ENCODE measurements at regions not wholly inside any gene's neighbourhood (a gene's known extent, or its start where the extent isn't known, plus 50 kb on each side); places are given as distances from the start of the nearest gene placed in this dataset.
"Not testable (repeated sequence)": the region's sequence is repeated elsewhere in the genome, so short reads cannot be mapped to it uniquely, and the experiment has no call there.

DNA sequence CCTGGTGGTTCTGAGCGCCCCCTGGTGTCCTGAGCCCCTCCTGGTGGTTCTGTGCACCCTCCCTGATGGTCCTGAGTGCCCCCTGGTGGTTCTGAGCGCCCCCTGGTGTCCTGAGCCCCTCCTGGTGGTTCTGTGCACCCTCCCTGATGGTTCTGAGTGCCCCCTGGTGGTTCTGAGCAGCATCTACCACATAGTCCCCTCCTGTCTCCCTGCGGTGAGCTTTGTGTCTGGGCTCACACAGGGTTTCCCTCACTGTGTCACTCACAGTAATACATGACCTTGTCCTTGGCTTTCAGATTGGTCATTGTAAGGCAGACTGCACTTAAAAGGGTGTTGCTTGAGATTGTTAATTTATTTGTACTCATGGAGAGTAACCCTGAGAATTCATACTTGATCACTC is 474.9 kb downstream of the TMEM121 start:
- H3K27me3 ChIP-seq (ENCODE audit: insufficient read depth, low read length): not testable (repeated sequence)
- peaks cover 26% of the 10 kb centered on the region for H3K4me1 ChIP-seq (ENCODE audit: insufficient read depth, low read length)

DNA sequence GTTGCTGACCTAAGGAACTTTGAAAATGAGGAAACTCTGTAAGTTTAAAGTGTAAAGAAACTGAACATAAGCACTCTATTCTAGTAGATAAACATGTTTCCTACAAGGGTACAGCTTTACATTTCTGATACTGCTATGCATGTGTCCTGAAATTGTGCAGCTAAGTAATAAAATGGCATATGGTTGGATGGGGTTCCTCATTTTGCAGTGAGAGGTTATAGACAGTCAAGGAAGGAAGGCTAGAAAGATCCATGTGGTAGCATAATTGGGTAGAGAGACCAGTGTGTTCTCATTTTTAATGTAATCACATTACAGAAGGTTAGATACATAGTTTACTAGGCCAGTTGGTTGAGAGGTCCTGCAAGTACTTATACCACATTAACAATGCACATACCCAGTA is 477.0 kb downstream of the TMEM121 start:
- Histone ChIP-seq H3K27me3 (ENCODE audit: insufficient read depth, low read length) (no peaks in the 10 kb centered on the region), H3K4me1 (ENCODE audit: insufficient read depth, low read length) (peaks cover 24% of the 10 kb centered on the region), H3K4me3 (ENCODE audit: low read length) (no peak overlapping the region), H3K9me3 (ENCODE audit: low read depth, low read length) (no peaks in the 10 kb centered on the region)

More for the DNA sequence above, 474.9 kb downstream of the TMEM121 start:
- not testable (repeated sequence) for H3K9me3 ChIP-seq (ENCODE audit: low read depth, low read length); H3K4me3 ChIP-seq (ENCODE audit: low read length)

DNA sequence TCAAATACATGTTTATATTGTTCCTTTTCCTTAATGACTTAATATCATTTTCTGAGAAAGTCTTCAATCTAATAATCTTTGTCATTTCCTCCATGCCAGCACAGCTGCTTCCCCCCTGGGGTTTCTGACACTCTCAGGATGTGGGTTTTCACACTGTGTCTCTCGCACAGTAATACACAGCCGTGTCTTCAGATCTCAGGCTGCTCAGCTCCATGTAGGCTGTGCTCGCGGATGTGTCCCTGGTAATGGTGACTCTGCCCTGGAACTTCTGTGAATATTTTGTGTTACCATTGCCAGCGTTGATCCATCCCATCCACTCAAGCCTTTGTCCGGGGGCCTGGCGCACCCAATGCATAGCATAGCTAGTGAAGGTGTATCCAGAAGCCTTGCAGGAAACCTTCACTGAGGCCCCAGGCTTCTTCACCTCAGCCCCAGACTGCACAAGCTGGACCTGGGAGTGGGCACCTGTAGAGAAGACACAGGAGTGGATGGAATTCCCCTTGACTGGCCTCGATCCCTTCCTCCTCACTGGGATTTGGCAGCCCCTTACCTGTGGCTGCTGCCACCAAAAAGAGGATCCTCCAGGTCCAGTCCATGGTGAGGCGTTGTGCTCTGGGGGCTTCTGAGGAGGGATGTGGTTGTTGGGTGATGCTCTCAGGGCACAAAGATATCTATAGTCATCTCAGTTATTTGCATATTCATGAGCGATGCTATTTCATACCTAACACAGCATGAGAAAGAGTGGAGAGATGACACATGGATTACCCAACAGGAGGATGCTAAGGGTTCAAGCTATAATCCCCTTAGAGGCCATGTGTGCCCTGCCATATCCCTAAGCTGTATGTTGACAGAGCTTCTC is 478.8 kb downstream of the TMEM121 start:
- not testable (repeated sequence) for H3K27me3 ChIP-seq (ENCODE audit: insufficient read depth, low read length); H3K4me3 ChIP-seq (ENCODE audit: low read length); H3K9me3 ChIP-seq (ENCODE audit: low read depth, low read length)
- H3K4me1 ChIP-seq (ENCODE audit: insufficient read depth, low read length): peaks cover 12% of the 10 kb centered on the region

DNA sequence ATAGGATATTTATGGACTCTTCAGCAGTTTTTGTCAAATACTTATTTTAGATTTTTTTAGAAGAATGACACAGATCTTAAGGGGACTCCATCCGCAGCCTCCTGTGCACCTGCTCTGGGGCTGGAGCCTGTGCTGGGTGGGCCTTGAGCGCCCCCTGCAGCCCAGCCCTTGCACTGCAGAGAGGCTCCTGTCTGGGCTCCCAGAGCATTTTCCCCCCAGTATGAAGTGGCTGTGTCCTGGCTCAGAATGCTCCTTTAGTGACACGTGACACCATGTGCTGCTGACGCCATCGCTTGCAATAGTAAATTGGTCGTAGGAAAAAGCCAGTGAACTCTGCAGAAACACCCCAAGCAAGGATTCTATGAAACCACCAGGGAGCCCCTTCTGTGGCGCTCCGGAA is 479.7 kb downstream of the TMEM121 start:
- peaks cover 12% of the 10 kb centered on the region for H3K4me1 ChIP-seq (ENCODE audit: insufficient read depth, low read length)
- not testable (repeated sequence) for H3K4me3 ChIP-seq (ENCODE audit: low read length); H3K27me3 ChIP-seq (ENCODE audit: insufficient read depth, low read length); H3K9me3 ChIP-seq (ENCODE audit: low read depth, low read length)

DNA sequence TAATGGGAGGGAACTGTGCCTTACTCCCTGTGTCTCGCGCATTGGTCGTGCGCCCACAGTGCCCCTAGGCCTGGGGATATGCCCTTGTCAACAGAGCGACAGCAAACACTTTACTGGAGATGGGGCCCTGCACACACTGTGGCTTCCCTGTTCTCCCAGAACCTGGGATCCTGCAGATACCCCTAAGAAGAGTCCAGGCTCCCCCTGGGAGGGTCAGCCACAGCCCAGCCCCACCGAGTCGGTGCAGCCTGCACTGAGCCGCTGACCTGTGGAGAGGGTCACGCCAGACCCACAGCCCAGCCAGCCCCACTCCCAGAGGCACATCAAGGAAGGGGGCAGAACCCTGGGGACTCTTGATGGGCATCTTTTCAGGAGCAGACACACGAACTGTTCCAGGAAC is 480.3 kb downstream of the TMEM121 start:
- H3K9me3 ChIP-seq (ENCODE audit: low read depth, low read length); H3K27me3 ChIP-seq (ENCODE audit: insufficient read depth, low read length); H3K4me3 ChIP-seq (ENCODE audit: low read length): not testable (repeated sequence)
- peaks cover 12% of the 10 kb centered on the region for H3K4me1 ChIP-seq (ENCODE audit: insufficient read depth, low read length)

DNA sequence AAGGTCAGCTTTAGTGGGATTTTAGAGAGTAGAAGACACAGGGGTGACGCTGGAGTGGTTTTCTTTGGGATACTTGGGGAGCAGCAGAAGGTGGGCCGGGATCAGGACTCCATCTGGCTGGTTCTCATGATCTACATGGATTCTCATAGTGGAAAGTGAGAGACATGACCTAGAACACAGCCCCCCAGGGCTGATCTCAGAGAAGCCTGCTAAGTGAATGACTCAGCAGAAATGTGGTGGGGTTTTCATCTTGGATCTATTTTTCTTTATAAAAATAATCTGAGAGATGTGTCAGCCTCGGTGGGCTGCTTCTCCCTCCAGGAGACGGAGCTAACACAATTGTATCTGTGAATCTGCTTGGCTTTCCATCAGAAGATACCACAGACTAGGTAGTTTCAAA is 484.4 kb downstream of the TMEM121 start:
- H3K27me3 ChIP-seq (ENCODE audit: insufficient read depth, low read length): no peaks in the 10 kb centered on the region
- H3K4me1 ChIP-seq (ENCODE audit: insufficient read depth, low read length): peaks cover 4% of the 10 kb centered on the region
- no peaks in the 10 kb centered on the region for H3K9me3 ChIP-seq (ENCODE audit: low read depth, low read length)
- no peak overlapping the region for H3K4me3 ChIP-seq (ENCODE audit: low read length)

DNA sequence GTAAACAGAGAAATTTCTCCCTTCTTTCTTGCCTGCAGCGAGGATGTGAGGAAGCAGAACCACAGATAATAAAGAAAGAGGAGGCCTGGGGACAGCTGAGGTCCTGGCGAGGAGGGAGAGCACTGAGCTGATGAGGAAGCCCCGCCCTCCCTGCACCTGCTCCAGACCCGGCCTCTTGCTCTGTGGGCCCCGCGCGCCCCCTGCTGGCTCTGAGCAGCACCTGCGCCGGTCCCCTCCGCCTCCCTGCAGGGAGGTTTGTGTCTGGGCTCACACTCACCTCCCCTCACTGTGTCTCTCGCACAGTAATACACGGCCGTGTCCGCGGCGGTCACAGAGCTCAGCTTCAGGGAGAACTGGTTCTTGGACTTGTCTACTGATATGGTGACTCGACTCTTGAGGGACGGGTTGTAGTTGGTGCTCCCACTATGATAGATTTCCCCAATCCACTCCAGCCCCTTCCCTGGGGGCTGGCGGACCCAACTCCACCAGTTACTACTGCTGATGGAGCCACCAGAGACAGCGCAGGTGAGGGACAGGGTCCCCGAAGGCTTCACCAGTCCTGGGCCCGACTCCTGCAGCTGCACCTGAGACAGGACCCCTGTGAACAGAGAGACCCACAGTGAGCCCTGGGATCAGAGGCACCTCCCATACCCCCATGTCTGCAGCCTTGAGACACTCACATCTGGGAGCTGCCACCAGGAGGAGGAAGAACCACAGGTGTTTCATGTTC is 485.4 kb downstream of the TMEM121 start:
- not testable (repeated sequence) for H3K4me3 ChIP-seq (ENCODE audit: low read length); H3K27me3 ChIP-seq (ENCODE audit: insufficient read depth, low read length); H3K4me1 ChIP-seq (ENCODE audit: insufficient read depth, low read length); H3K9me3 ChIP-seq (ENCODE audit: low read depth, low read length)

DNA sequence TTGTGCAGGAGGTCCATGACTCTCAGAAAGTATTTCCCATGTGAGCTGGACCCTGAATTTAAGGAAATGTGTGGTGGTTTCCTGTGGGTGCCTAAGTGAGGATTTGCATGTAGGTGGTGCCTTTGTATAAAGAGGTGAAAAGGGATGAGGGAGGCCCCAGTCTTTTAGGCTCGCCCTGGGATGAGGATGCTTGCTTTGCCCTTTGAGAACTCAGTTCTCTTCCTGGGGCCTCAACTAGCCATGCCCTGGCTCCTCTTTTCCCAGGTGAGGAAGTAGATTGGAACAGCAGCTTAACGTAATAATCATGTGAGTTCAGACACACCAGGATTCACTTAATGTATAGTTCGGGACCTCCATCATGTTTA is 486.0 kb downstream of the TMEM121 start:
- H3K27me3 ChIP-seq (ENCODE audit: insufficient read depth, low read length); H3K9me3 ChIP-seq (ENCODE audit: low read depth, low read length); H3K4me1 ChIP-seq (ENCODE audit: insufficient read depth, low read length); H3K4me3 ChIP-seq (ENCODE audit: low read length): not testable (repeated sequence)

DNA sequence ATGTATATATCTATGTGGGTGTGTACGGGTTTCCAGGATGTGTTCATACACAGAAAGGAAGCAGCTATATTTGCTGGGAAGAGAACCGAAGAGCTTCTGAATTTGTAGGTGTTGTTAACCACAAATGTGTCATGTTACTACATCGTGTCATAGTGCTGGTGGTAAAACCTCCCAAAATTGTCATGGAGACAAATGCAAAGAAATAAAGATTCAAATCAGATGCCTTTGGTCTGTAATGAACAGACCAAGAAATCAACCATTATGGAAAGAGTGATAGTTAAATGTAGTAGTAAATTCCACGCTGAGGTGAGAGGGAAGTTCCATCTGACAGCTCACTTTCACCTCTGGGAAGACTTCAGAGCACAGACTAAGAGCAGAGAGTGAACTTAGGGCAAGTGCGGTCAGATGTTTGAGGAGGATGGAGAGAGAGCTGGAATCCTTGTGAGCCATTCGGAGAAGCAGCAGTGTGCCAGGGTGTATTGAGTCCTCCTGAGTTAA is 487.5 kb downstream of the TMEM121 start:
- H3K9me3 ChIP-seq (ENCODE audit: low read depth, low read length): no peaks in the 10 kb centered on the region
- no peaks in the 10 kb centered on the region for H3K27me3 ChIP-seq (ENCODE audit: insufficient read depth, low read length)
- no peak overlapping the region for H3K4me3 ChIP-seq (ENCODE audit: low read length)
- H3K4me1 ChIP-seq (ENCODE audit: insufficient read depth, low read length): no peaks in the 10 kb centered on the region

DNA sequence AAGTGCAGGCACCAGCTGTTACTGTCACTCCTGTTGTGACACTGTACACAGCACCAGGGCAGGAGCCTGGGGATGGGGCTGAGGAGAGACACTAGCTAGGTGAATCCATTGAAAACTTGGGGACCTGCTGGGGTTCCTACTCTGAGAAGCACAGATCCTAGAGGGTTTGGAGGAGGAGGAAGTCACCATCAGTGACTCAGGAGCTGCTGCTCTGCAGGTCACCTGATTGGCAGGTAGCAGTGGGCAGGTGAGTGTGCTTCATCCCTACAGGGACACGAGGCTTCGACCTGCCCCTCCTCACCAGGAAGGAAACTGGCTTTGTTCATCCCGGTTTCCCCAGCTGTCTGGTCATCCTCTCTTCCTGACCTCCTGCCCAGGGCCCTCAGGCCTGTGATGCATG is 491.6 kb downstream of the TMEM121 start:
- not testable (repeated sequence) for H3K4me1 ChIP-seq (ENCODE audit: insufficient read depth, low read length); H3K27me3 ChIP-seq (ENCODE audit: insufficient read depth, low read length); H3K4me3 ChIP-seq (ENCODE audit: low read length); H3K9me3 ChIP-seq (ENCODE audit: low read depth, low read length)

DNA sequence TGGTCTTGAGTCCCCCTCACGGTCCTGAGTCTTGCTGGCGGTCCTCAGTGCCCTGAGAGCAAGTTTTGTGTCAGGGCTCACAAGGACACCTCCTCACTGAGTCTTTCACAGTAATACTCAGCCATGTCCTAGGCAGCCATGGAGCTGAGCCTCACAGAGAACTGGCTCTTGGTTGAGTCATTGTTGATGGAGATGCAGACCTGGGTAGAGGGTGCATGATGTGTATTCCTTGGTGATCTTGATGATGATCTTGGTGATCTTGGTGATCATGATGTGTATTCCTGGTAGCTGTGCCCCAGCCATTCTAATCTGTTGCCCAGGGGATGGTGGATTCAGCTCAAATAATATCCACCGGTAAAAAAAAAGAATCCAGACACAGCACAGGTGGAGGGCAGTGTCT is 495.4 kb downstream of the TMEM121 start:
- H3K4me1 ChIP-seq (ENCODE audit: insufficient read depth, low read length): peaks cover 10% of the 10 kb centered on the region
- no peaks in the 10 kb centered on the region for H3K9me3 ChIP-seq (ENCODE audit: low read depth, low read length)
- no peak overlapping the region for H3K4me3 ChIP-seq (ENCODE audit: low read length)
- no peaks in the 10 kb centered on the region for H3K27me3 ChIP-seq (ENCODE audit: insufficient read depth, low read length)

DNA sequence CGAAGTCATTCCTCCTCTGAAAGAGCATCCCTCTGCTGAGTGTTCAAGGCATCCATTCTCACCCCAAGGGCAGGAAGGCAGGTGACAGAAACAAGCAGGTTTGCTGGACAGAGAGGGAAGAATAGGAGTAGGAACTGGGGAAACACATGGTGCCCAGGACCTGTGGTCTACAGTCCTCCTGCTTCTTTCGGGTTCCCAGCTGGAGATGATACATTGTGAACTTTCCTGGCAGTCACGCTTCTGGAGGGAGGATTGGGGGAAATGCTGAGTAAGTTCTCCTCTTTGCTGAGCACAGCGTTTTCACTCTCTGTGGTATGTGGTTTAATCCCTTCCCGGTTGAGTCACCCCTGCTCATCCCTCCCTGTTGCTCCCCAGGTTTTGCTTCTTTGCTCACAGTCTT is 496.3 kb downstream of the TMEM121 start:
- not testable (repeated sequence) for H3K27me3 ChIP-seq (ENCODE audit: insufficient read depth, low read length); H3K4me1 ChIP-seq (ENCODE audit: insufficient read depth, low read length); H3K9me3 ChIP-seq (ENCODE audit: low read depth, low read length); H3K4me3 ChIP-seq (ENCODE audit: low read length)

DNA sequence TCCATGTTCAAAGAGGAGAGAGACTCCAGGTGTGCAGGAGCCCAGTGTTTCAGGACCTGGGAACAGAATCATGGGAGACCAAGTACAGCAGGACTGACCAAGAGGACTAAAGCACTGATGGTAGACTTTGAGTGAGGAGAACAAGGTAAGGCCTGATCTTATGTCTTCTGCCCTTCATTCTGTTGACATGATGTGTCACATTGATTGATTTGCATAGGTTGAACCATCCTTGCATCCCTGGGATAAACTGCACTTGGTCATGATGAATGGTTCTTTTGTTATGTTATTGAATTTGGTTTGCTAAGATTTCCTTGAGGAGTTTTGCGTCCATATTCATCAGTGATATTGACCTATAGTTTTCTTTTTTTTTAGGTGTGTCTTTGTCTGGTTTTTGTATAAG is 497.0 kb downstream of the TMEM121 start:
- no peak overlapping the region for H3K4me3 ChIP-seq (ENCODE audit: low read length)
- no peaks in the 10 kb centered on the region for H3K27me3 ChIP-seq (ENCODE audit: insufficient read depth, low read length)
- peaks cover 10% of the 10 kb centered on the region for H3K4me1 ChIP-seq (ENCODE audit: insufficient read depth, low read length)
- no peaks in the 10 kb centered on the region for H3K9me3 ChIP-seq (ENCODE audit: low read depth, low read length)

DNA sequence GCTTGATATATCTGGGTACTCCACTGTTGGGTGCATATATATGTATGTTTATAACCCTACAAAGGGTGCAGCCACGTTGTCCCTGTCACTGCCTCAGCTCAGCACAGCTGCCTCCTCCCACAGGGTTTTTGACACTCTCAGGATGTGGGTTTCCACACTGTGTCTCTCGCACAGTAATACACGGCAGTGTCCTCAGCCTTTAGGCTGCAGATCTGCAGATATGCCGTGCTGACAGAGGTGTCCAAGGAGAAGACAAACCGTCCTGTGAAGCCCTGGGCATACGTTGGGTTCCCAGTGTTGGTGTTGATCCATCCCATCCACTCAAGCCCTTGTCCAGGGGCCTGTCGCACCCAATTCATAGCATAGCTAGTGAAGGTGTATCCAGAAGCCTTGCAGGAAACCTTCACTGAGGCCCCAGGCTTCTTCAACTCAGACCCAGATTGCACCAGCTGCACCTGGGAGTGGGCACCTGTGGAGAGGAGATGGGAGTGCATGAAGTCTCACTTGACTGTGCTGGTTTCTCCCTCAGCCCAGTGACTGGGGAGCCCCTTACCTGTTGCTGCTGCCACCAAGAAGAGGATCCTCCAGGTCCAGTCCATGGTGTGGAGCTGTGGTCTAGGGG is 498.7 kb downstream of the TMEM121 start:
- Histone ChIP-seq H3K4me1 (ENCODE audit: insufficient read depth, low read length) (peaks cover 10% of the 10 kb centered on the region), H3K4me3 (ENCODE audit: low read length) (no peak overlapping the region), H3K27me3 (ENCODE audit: insufficient read depth, low read length) (no peaks in the 10 kb centered on the region), H3K9me3 (ENCODE audit: low read depth, low read length) (no peaks in the 10 kb centered on the region)

DNA sequence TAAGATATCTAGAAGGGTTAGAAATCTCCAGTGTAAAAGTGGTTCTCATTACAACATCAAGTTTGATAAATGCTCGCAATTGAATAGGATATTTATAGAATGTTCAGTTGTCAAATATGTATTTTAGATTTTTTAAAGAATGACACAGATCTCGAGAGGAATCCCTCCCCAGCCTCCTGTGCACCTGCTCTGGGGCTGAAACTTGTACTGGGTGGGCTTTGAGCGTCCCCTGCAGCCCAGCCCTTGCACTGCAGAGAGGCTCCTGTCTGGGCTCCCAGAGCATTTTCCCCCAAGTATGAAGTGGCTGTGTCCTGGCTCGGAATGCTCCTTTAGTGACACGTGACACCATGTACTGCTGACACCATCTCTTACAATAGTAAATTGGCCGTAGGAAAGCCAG is 499.6 kb downstream of the TMEM121 start:
- H3K4me1 ChIP-seq (ENCODE audit: insufficient read depth, low read length): peaks cover 10% of the 10 kb centered on the region
- H3K9me3 ChIP-seq (ENCODE audit: low read depth, low read length): no peaks in the 10 kb centered on the region
- no peaks in the 10 kb centered on the region for H3K27me3 ChIP-seq (ENCODE audit: insufficient read depth, low read length)

More for the DNA sequence above, 499.6 kb downstream of the TMEM121 start:
- no peak overlapping the region for H3K4me3 ChIP-seq (ENCODE audit: low read length)

Measured in mononuclear cell (primary cell).